Omental fat pad (tissue), 3 donors: ENCODE measurements at regions not wholly inside any gene's neighbourhood (a gene's known extent, or its start where the extent isn't known, plus 50 kb on each side); places are given as distances from the start of the nearest gene placed in this dataset.

Source experiments
- ATAC-seq: fragments of 150-250 bp; one replicate; pipeline ENCODE4 v1.9.1; 2016; ENCODE audit warnings: mild to moderate bottlenecking, moderate library complexity; ENCODE audit not compliant: low FRiP score
- DNase-seq: peaks from one replicate; pipeline ENCODE4 v3.0.0-alpha.2; 2019; ENCODE audit warnings: low spot score
- TF ChIP-seq, protein P1 (sequence below), 3 donors: fragments of 450-650 bp; IDR thresholded peaks; one replicate each; pipeline ENCODE4 v1.5.1; 2016 to 2017; ENCODE audit warnings: antibody characterized with exemption in 3 of 3, mild to moderate bottlenecking in 3 of 3, moderate library complexity in 2 of 3

DNA sequence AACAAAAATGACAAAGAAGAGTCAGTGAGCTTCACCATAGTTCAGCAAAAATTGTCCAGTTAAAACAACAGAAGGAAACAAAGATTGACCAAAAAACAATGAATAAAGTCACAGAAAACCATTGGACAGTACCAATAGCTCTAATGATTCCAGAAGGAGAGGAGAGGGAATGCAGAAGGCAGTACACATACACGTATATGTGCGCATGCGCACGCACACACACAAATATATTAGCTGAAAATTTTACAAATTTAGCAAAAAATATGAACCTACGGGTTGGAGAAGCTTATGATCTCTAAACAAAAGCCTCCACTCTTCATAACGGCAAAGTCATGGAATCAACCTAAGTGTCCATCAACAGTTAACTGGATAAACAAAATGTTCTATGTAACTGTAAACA, 120.3 kb upstream of the MON1B start:
- DNase-seq (no peak), ATAC-seq (no peak)
- TF ChIP-seq, protein P1, sequence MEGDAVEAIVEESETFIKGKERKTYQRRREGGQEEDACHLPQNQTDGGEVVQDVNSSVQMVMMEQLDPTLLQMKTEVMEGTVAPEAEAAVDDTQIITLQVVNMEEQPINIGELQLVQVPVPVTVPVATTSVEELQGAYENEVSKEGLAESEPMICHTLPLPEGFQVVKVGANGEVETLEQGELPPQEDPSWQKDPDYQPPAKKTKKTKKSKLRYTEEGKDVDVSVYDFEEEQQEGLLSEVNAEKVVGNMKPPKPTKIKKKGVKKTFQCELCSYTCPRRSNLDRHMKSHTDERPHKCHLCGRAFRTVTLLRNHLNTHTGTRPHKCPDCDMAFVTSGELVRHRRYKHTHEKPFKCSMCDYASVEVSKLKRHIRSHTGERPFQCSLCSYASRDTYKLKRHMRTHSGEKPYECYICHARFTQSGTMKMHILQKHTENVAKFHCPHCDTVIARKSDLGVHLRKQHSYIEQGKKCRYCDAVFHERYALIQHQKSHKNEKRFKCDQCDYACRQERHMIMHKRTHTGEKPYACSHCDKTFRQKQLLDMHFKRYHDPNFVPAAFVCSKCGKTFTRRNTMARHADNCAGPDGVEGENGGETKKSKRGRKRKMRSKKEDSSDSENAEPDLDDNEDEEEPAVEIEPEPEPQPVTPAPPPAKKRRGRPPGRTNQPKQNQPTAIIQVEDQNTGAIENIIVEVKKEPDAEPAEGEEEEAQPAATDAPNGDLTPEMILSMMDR (IDR thresholded peaks at IDR 0.05) = no peak

DNA sequence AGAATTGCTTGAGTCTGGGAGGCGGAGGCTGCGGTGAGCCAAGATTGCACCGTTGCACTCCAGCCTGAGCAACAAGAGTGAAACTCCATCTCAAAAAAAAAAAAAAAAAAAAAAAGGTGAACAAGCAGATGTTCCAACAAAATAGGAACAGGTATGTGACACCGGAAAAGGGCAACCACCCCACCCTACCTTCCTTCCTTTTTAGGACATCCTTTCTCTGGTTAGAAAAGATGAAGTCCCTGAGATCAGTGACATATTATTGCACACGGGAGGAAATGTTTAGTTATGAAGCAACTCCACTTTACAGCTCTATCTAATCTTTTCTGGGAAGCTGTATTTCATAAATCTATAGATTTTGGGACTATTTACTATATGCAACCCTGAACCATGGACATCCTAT, 114.2 kb upstream of the MON1B start:
- TF ChIP-seq, protein P1 (IDR thresholded peaks at IDR 0.05) = no peak
- DNase-seq (no peak), ATAC-seq (no peak)

DNA sequence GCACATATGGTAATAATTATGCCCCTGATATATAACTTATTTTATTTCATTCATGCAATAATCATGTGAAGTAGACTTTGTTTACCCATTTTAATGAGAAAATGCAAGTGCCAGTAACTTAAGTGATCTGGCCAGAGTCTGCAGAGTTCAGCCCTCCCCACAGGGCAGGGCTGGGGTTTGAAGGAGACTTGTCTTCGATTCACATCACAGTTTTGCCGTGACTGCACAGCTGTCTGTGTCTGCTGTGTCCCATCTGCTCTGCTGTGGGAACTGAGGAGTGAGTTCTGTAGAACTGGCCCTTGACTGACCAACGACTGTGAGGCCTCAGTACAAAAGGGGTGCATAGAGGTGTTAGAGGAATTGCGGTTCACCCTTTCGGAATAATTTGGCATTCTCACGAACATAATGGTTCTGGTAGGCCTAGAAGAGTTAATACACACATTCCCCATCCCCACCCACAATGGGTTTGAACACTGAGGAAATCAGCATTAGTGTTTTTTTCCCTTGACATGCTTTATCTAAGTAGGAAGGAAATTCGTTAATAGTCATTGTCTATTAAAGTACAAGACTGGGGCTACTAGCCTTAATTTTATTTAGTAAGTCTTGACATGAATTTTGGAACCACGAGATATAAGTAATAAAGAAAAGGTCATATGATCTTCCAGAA, 113.6 kb upstream of the MON1B start:
- TF ChIP-seq, protein P1 (IDR thresholded peaks at IDR 0.05) = no peak
- DNase-seq (no peak), ATAC-seq (no peak)

DNA sequence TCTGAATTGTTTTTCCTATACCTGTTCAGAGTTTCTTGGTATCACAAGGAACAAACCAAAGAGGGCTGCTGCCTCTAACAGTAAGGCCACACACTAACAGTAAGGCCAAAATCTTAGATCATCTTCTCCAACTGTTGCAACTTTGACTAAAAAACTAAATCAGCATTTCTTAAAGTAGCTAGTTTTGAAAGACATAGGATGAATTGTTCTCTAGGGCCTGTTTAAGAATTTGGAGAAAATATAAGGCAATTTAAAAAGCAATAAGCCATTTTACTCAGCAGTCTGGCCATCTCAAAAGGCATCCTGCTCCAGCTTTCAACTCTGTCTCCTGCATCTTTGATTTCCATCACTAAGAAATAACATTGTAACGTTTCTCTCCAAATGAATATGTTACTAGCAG, 105.0 kb upstream of the MON1B start:
- ATAC-seq (no peak), DNase-seq (no peak)
- TF ChIP-seq, protein P1 (IDR thresholded peaks at IDR 0.05) = no peak

DNA sequence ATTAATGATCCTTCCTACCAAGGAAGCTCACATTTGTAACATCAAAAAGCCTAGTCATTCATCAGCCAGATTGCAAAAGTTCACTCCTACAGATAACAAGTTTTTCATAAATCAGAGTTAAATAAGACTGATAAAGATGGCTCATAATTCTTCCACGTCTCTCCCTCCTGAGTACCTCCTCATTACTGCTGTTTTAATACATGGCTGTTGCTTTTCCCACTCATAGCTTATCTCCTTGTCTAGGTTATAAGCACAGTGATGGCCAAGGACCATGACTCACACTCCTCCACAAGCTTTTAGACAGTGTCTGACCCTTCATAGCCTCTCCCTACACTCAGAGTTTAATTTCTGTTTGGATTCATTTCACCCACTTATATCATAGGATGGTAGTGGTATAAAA, 100.9 kb upstream of the MON1B start:
- DNase-seq (no peak), ATAC-seq (peak; percentile 97)
- TF ChIP-seq, protein P1 (IDR thresholded peaks at IDR 0.05) = no peak

DNA sequence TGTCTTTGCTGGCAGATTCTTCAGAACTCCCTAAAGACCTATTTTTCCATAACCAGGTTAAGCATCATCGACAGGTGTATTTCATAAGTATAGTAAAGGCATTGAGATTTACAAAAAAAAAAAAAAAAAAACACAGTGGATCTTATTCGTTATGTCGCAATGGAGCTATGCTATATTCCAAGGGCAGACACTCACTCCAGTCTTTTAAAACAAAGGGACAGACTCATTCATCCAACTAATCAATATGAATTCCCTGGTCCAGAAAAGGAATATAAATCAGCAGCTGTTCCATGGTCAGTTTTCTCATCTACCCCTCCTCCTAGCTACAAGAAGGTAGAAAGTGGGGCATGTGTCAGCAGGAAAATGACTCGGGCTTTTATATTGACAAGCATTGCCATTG, 97.7 kb upstream of the MON1B start:
- TF ChIP-seq, protein P1 (IDR thresholded peaks at IDR 0.05) = no peak
- no peak for DNase-seq
- ATAC-seq = no peak

DNA sequence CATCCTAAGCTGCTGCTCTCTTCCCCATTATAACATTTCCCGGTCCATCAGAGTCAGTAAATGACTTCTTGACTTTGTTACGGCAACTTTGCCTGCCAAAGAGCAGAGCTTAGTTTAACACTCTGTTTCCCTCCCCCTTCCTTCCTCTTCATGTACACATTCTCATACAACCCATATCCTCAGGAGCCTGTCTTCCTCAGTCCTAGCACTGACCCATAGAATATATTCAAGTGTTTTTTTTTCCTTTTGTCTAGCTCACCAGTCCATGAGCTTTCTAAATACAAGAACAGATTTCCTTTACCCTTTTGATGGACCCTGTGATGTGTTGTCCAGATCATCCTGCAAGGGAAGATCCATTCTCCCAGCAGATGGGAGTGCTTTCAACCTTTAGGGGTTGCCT, 97.0 kb upstream of the MON1B start:
- TF ChIP-seq, protein P1 (IDR thresholded peaks at IDR 0.05) = no peak
- DNase-seq = no peak
- no peak for ATAC-seq
